OCI-LY7 (cell line): ENCODE measurements at regions not wholly inside any gene's neighbourhood (a gene's known extent, or its start where the extent isn't known, plus 50 kb on each side); places are given as distances from the start of the nearest gene placed in this dataset.

ENCODE experiments used
- EZH2phosphoT487 ChIP-seq: fragments of 200-600 bp; sonication (generic); IDR thresholded peaks from 2 replicates; pipeline ENCODE4 v1.6.1; 2018; ENCODE audit warnings: low read depth, borderline replicate concordance, mild to moderate bottlenecking, mixed run types, antibody characterized with exemption, low read length, moderate library complexity, mixed read lengths
- TF ChIP-seq, protein P1 (sequence below): fragments of 200-600 bp; sonication (generic); conservative IDR thresholded peaks from 2 replicates; pipeline ENCODE4 v1.5.1; 2014; ENCODE audit warnings: mild to moderate bottlenecking, antibody characterized with exemption, low read length, moderate library complexity, mixed read lengths

DNA sequence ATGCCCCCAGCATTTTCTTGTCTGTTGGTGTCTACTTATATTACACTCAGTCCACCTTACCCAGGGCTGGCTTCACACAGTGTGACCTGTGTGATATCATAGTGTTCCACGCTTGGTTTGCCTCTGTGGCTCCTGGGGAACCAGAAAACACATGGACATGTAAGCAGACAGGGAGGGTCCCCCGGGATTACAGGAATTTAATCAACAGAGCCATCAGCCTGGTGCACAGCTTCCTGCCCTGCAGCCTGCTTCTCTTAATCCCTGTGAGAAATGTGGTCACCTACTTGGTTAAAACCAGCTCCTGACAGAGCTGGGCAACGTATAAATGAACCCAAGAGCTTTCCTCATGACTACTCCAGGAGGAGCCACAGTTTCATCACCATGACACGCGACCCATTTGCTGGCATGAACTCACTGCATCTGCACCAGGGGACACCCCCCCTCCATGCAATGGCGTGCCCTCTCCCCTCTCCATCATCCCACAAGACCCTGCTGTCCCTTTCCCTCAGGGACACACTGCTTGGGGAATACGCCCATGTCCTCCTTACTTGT lies 152.1 kb downstream of the UQCRFS1 start:
- TF ChIP-seq, protein P1, sequence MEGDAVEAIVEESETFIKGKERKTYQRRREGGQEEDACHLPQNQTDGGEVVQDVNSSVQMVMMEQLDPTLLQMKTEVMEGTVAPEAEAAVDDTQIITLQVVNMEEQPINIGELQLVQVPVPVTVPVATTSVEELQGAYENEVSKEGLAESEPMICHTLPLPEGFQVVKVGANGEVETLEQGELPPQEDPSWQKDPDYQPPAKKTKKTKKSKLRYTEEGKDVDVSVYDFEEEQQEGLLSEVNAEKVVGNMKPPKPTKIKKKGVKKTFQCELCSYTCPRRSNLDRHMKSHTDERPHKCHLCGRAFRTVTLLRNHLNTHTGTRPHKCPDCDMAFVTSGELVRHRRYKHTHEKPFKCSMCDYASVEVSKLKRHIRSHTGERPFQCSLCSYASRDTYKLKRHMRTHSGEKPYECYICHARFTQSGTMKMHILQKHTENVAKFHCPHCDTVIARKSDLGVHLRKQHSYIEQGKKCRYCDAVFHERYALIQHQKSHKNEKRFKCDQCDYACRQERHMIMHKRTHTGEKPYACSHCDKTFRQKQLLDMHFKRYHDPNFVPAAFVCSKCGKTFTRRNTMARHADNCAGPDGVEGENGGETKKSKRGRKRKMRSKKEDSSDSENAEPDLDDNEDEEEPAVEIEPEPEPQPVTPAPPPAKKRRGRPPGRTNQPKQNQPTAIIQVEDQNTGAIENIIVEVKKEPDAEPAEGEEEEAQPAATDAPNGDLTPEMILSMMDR: no peak
- no peak for TF ChIP-seq EZH2phosphoT487
